ENCODE measurements at regions not wholly inside any gene's neighbourhood (a gene's known extent, or its start where the extent isn't known, plus 50 kb on each side); places are given as distances from the start of the nearest gene placed in this dataset.
A peak's percentile ranks its signal among the peaks of the same experiment; 100 is the strongest.

- peak; percentile 46 for DNase-seq
Measured at GRCh38 chr5:101897914-101898313, 398.2 kb downstream of the SLCO4C1 start.

More at GRCh38 chr5:101897914-101898313, 398.2 kb downstream of the SLCO4C1 start:
- no peak overlapping the region for H2BK12ac ChIP-seq (ENCODE audit: insufficient read length, low read depth, low read length)
- H3K4me1 ChIP-seq (ENCODE audit: insufficient read depth, low read length), result no peaks in the 10 kb centered on the region
- no peak overlapping the region for H4K8ac ChIP-seq (replicated peaks; ENCODE audit: insufficient read length, low read depth, low read length)
- H3K4ac ChIP-seq (ENCODE audit: low read depth, low read length), result no peak overlapping the region
- peaks cover 7 to 8% of the 10 kb centered on the region in 2 experiments; a peak in 3 of 4 replicates for H3K4me1 Mint-ChIP-seq
- H4K20me1 ChIP-seq (ENCODE audit: control insufficient read depth, insufficient read depth, insufficient read length), result no peaks in the 10 kb centered on the region
- no peaks in the 10 kb centered on the region for H3K79me1 ChIP-seq (ENCODE audit: insufficient read depth, low read depth, low read length, poor library complexity, severe bottlenecking)
- no peaks in the 10 kb centered on the region for H3K23me2 ChIP-seq (ENCODE audit: insufficient read length, low read depth, low read length, poor library complexity, severe bottlenecking)
- no peak overlapping the region for H3K9ac ChIP-seq (ENCODE audit: extremely low read depth, insufficient read length, low read length)
- H3K56ac ChIP-seq (ENCODE audit: insufficient read length, low read depth, low read length), result no peak overlapping the region
- H3K9me3 Mint-ChIP-seq, result no peaks in the 10 kb centered on the region
- no peak overlapping the region for H2BK15ac ChIP-seq (ENCODE audit: low read depth, low read length)
- peak overlapping the region; percentile 95 for H2AFZ ChIP-seq (ENCODE audit: low read length)
- no peaks in the 10 kb centered on the region for H3K9me3 ChIP-seq (ENCODE audit: control insufficient read depth, low read depth, low read length)
- H3K27ac ChIP-seq (ENCODE audit: insufficient read length, low read depth, low read length), result no peak overlapping the region
- H3K27me3 ChIP-seq (ENCODE audit: insufficient read depth, low read length), result no peaks in the 10 kb centered on the region
- H3K4me2 ChIP-seq (ENCODE audit: insufficient read depth, insufficient read length, low read length), result no peak overlapping the region
- H2BK120ac ChIP-seq (ENCODE audit: low read depth, low read length, poor library complexity, severe bottlenecking), result no peak overlapping the region
- H3K23ac ChIP-seq (ENCODE audit: insufficient read length, low read depth, low read length), result no peak overlapping the region
- no peak for TF ChIP-seq CTCF (conservative IDR thresholded peaks at IDR 0.05)
- WGBS (ENCODE audit: extremely low coverage, insufficient read length, low lambda C conversion rate), result no CpG with 5 or more reads among the region's 5 CpGs
- no peak overlapping the region for H2BK20ac ChIP-seq (ENCODE audit: low read depth, low read length, poor library complexity, severe bottlenecking)
- H3T11ph ChIP-seq (ENCODE audit: low read length), result no peak overlapping the region
- H3K27me3 Mint-ChIP-seq (ENCODE audit: low read depth), result no peaks in the 10 kb centered on the region
- no peak overlapping the region for H4K91ac ChIP-seq (ENCODE audit: insufficient read length, low read depth, low read length)
- H3K14ac ChIP-seq (ENCODE audit: insufficient read depth, low read length), result no peak overlapping the region; the same call in 1 of the 2 replicates
- no peaks in the 10 kb centered on the region for H3K79me2 ChIP-seq (ENCODE audit: insufficient read depth, low read length)
- H4K5ac ChIP-seq (ENCODE audit: insufficient read length, low read depth, low read length), result no peak overlapping the region
- no peak overlapping the region for H3K18ac ChIP-seq (ENCODE audit: insufficient read length, low read depth, low read length)
- H3K4me3 Mint-ChIP-seq, result no peak overlapping the region
- no peaks in the 10 kb centered on the region for H3K36me3 Mint-ChIP-seq (ENCODE audit: insufficient read depth in 1 of 3, low read depth in 3 of 3)
- H2BK5ac ChIP-seq (ENCODE audit: insufficient read length, low read length), result no peak overlapping the region
- no peak overlapping the region for H2AK5ac ChIP-seq (ENCODE audit: insufficient read length, low read length)
- H3K27ac Mint-ChIP-seq, result peak overlapping the region in 1 of 3 experiments; percentile 44; a peak in 2 of 7 replicates

Measured in H9 (cell line).